ENCODE measurements at regions not wholly inside any gene's neighbourhood (a gene's known extent, or its start where the extent isn't known, plus 50 kb on each side); places are given as distances from the start of the nearest gene placed in this dataset.

- Mint-ChIP-seq H3K9me3 (no peaks in the 10 kb centered on the region), H3K27me3 (ENCODE audit: insufficient read depth, low read depth) (no peaks in the 10 kb centered on the region)
- no peak overlapping the region for H3K4me2 ChIP-seq
These were observed 255.8 kb upstream of the GPRIN3 start for GRCh38 chr4:89563431-89563830.

GRCh38 chr4:89562746-89563145, 255.1 kb upstream of the GPRIN3 start:
- no peaks in the 10 kb centered on the region for H3K36me3 ChIP-seq
- H3K4me2 ChIP-seq = no peak overlapping the region
- no peaks in the 10 kb centered on the region for H4K20me1 ChIP-seq (ENCODE audit: low read depth)
- no peak overlapping the region for H3K27ac Mint-ChIP-seq
- H3K27ac ChIP-seq = no peak overlapping the region
- no peaks in the 10 kb centered on the region for H3K36me3 Mint-ChIP-seq
- H3F3A ChIP-seq (ENCODE audit: low read depth) = no peaks in the 10 kb centered on the region
- no peaks in the 10 kb centered on the region for H3K9me3 ChIP-seq (ENCODE audit: low read depth)
- no peak for DNase-seq (ENCODE audit: low spot score)
- peaks cover 18% of the 10 kb centered on the region for H3K4me1 ChIP-seq
- TF ChIP-seq EZH2phosphoT487 (IDR thresholded peaks at IDR 0.05) (no peak), CTCF (IDR thresholded peaks at IDR 0.05) (no peak), EZH2 (IDR thresholded peaks at IDR 0.05) (no peak)
- H3K9ac ChIP-seq = no peak overlapping the region
- peaks cover 11% of the 10 kb centered on the region for H3K27me3 ChIP-seq
- H3K4me3 ChIP-seq = no peak overlapping the region
- no peaks in the 10 kb centered on the region for H3K9me3 Mint-ChIP-seq
- H3K4me3 Mint-ChIP-seq = no peak overlapping the region
- H3K79me2 ChIP-seq (ENCODE audit: low read depth) = no peaks in the 10 kb centered on the region
- H2AFZ ChIP-seq (replicated peaks) = no peak overlapping the region
- no peaks in the 10 kb centered on the region for H3K27me3 Mint-ChIP-seq (ENCODE audit: insufficient read depth, low read depth)
- H3K4me1 Mint-ChIP-seq = peaks cover 15% of the 10 kb centered on the region

More at GRCh38 chr4:89563431-89563830, 255.8 kb upstream of the GPRIN3 start:
- H3K4me1 Mint-ChIP-seq = peaks cover 15% of the 10 kb centered on the region
- Histone ChIP-seq H3K9ac (no peak overlapping the region), H3K4me1 (peaks cover 18% of the 10 kb centered on the region), H3K36me3 (no peaks in the 10 kb centered on the region), H2AFZ (replicated peaks) (no peak overlapping the region), H3K79me2 (ENCODE audit: low read depth) (no peaks in the 10 kb centered on the region), H3K27me3 (peaks cover 11% of the 10 kb centered on the region), H4K20me1 (ENCODE audit: low read depth) (no peaks in the 10 kb centered on the region), H3F3A (ENCODE audit: low read depth) (no peaks in the 10 kb centered on the region), H3K27ac (no peak overlapping the region), H3K9me3 (ENCODE audit: low read depth) (no peaks in the 10 kb centered on the region), H3K4me3 (no peak overlapping the region)
- TF ChIP-seq EZH2phosphoT487 (IDR thresholded peaks at IDR 0.05) (no peak), CTCF (IDR thresholded peaks at IDR 0.05) (no peak), EZH2 (IDR thresholded peaks at IDR 0.05) (no peak)
- no peak for DNase-seq (ENCODE audit: low spot score)
- no peak overlapping the region for H3K4me3 Mint-ChIP-seq
- H3K27ac Mint-ChIP-seq = no peak overlapping the region
- H3K36me3 Mint-ChIP-seq = no peaks in the 10 kb centered on the region

GRCh38 chr4:89561048-89561447, 253.4 kb upstream of the GPRIN3 start:
- Mint-ChIP-seq H3K27ac (no peak overlapping the region), H3K36me3 (no peaks in the 10 kb centered on the region), H3K4me1 (peaks cover 15% of the 10 kb centered on the region), H3K27me3 (ENCODE audit: insufficient read depth, low read depth) (no peaks in the 10 kb centered on the region), H3K4me3 (no peak overlapping the region), H3K9me3 (no peaks in the 10 kb centered on the region)
- Histone ChIP-seq H3K79me2 (ENCODE audit: low read depth) (no peaks in the 10 kb centered on the region), H3F3A (ENCODE audit: low read depth) (no peaks in the 10 kb centered on the region), H3K4me3 (no peak overlapping the region), H3K4me1 (peaks cover 18% of the 10 kb centered on the region), H3K27ac (no peak overlapping the region), H3K4me2 (no peak overlapping the region), H4K20me1 (ENCODE audit: low read depth) (no peaks in the 10 kb centered on the region), H3K36me3 (no peaks in the 10 kb centered on the region), H3K9me3 (ENCODE audit: low read depth) (no peaks in the 10 kb centered on the region), H3K9ac (no peak overlapping the region), H3K27me3 (peaks cover 11% of the 10 kb centered on the region), H2AFZ (replicated peaks) (no peak overlapping the region)
- TF ChIP-seq EZH2phosphoT487 (IDR thresholded peaks at IDR 0.05) (no peak), EZH2 (IDR thresholded peaks at IDR 0.05) (no peak), CTCF (IDR thresholded peaks at IDR 0.05) (no peak)
- peak; percentile 27 for DNase-seq (ENCODE audit: low spot score)

All from neural progenitor cell (in vitro differentiated cells).